NB4 (cell line): ENCODE measurements at regions not wholly inside any gene's neighbourhood (a gene's known extent, or its start where the extent isn't known, plus 50 kb on each side); places are given as distances from the start of the nearest gene placed in this dataset.
"Not testable (repeated sequence)": the region's sequence is repeated elsewhere in the genome, so short reads cannot be mapped to it uniquely, and the experiment has no call there.

Experiments used
- DNase-seq: peaks from one replicate; pipeline ENCODE4 v3.0.0; 2010; ENCODE audit warnings: low read depth
- H3K4me3 ChIP-seq: one replicate; pipeline ENCODE4 v1.5.1; 2011; ENCODE audit warnings: mild to moderate bottlenecking, low read depth, low read length, moderate library complexity
- CTCF ChIP-seq: IDR thresholded peaks from one replicate; pipeline ENCODE4 v1.5.1; 2012; ENCODE audit warnings: low read depth, low read length
- MAX ChIP-seq: IDR thresholded peaks from 2 replicates; pipeline ENCODE4 v1.6.1; 2011; ENCODE audit warnings: low read depth, low read length
- MYC ChIP-seq: IDR thresholded peaks from 2 replicates; pipeline ENCODE4 v1.6.1; 2011; ENCODE audit warnings: low read depth, low read length
- POLR2A ChIP-seq: IDR thresholded peaks from 2 replicates; pipeline ENCODE4 v1.6.1; 2011; ENCODE audit warnings: mild to moderate bottlenecking; ENCODE audit not compliant: insufficient read length; ENCODE audit errors: extremely low read depth

- H3K4me3 ChIP-seq: no peak overlapping the region
- TF ChIP-seq POLR2A (no peak), CTCF (peak; percentile 93), MAX (no peak), MYC (no peak)
- peak; percentile 72 for DNase-seq
Observed at GRCh38 chr14:30270200-30271161, 288.5 kb upstream of the G2E3 start.

- no peak for DNase-seq
- H3K4me3 ChIP-seq: no peak overlapping the region
- TF ChIP-seq CTCF (no peak), MYC (no peak), POLR2A (no peak), MAX (no peak)
Observed at GRCh38 chr14:30271811-30272323, 287.1 kb upstream of the G2E3 start.

GRCh38 chr14:30272848-30273832 is 285.8 kb upstream of the G2E3 start:
- DNase-seq: no peak
- no peak overlapping the region for H3K4me3 ChIP-seq
- TF ChIP-seq POLR2A (no peak), CTCF (no peak), MYC (no peak), MAX (no peak)

GRCh38 chr14:30275604-30276003 is 283.4 kb upstream of the G2E3 start:
- DNase-seq: no peak
- no peak for TF ChIP-seq MYC
- TF ChIP-seq POLR2A: no peak
- no peak for TF ChIP-seq CTCF
- TF ChIP-seq MAX: no peak
- no peak overlapping the region for H3K4me3 ChIP-seq

- H3K4me3 ChIP-seq: no peak overlapping the region
- DNase-seq: no peak
- TF ChIP-seq MYC (no peak), MAX (no peak), CTCF (no peak), POLR2A (no peak)
Observed at GRCh38 chr14:30277268-30277667, 281.7 kb upstream of the G2E3 start.

GRCh38 chr14:30278856-30279255 is 280.1 kb upstream of the G2E3 start:
- not testable (repeated sequence) for H3K4me3 ChIP-seq

More at GRCh38 chr14:30278856-30279255, 280.1 kb upstream of the G2E3 start:
- DNase-seq: not testable (repeated sequence)
